Inferior parietal cortex (tissue), 1 donor: ENCODE measurements at regions not wholly inside any gene's neighbourhood (a gene's known extent, or its start where the extent isn't known, plus 50 kb on each side); places are given as distances from the start of the nearest gene placed in this dataset.

ENCODE experiments used
- DNase-seq: peaks from one replicate; pipeline ENCODE4 v3.0.0-alpha.2; 2016; ENCODE audit errors: extremely low spot score

- DNase-seq: no peak
These were observed 452.3 kb downstream of the ZSWIM6 start for GRCh38 chr5:61784341-61784740.

- no peak for DNase-seq
These were observed 456.5 kb downstream of the ZSWIM6 start for GRCh38 chr5:61788548-61788947.

- DNase-seq: no peak
These were observed 457.9 kb downstream of the ZSWIM6 start for GRCh38 chr5:61790007-61790406.

- no peak for DNase-seq
These were observed 458.6 kb downstream of the ZSWIM6 start for GRCh38 chr5:61790678-61791077.

GRCh38 chr5:61796773-61797172 lies 464.7 kb downstream of the ZSWIM6 start:
- no peak for DNase-seq

GRCh38 chr5:61800450-61800849 lies 468.4 kb downstream of the ZSWIM6 start:
- no peak for DNase-seq

GRCh38 chr5:61801174-61801573 lies 469.1 kb downstream of the ZSWIM6 start:
- DNase-seq: no peak

GRCh38 chr5:61802456-61802855 lies 470.4 kb downstream of the ZSWIM6 start:
- no peak for DNase-seq

GRCh38 chr5:61805101-61805500 lies 473.0 kb downstream of the ZSWIM6 start:
- DNase-seq: no peak

- DNase-seq: no peak
These were observed 474.5 kb downstream of the ZSWIM6 start for GRCh38 chr5:61806491-61807020.

- DNase-seq: no peak
These were observed 476.0 kb downstream of the ZSWIM6 start for GRCh38 chr5:61808091-61808490.

GRCh38 chr5:61808909-61809308 lies 476.9 kb downstream of the ZSWIM6 start:
- DNase-seq: no peak

- DNase-seq: no peak
These were observed 477.6 kb downstream of the ZSWIM6 start for GRCh38 chr5:61809651-61810050.

GRCh38 chr5:61811052-61811451 lies 479.0 kb downstream of the ZSWIM6 start:
- no peak for DNase-seq

GRCh38 chr5:61813361-61813760 lies 481.3 kb downstream of the ZSWIM6 start:
- DNase-seq: no peak

GRCh38 chr5:61815339-61815738 lies 483.3 kb downstream of the ZSWIM6 start:
- no peak for DNase-seq

GRCh38 chr5:61816146-61816545 lies 484.1 kb downstream of the ZSWIM6 start:
- DNase-seq: no peak

GRCh38 chr5:61816585-61817450 lies 484.8 kb downstream of the ZSWIM6 start:
- peak; percentile 4 for DNase-seq

- DNase-seq: peak; percentile 82
These were observed 485.6 kb downstream of the ZSWIM6 start for GRCh38 chr5:61817472-61818326.

GRCh38 chr5:61820836-61821235 lies 485.2 kb upstream of the KIF2A start:
- DNase-seq: no peak

GRCh38 chr5:61821561-61821960 lies 484.4 kb upstream of the KIF2A start:
- no peak for DNase-seq

GRCh38 chr5:61822584-61822983 lies 483.4 kb upstream of the KIF2A start:
- no peak for DNase-seq

- DNase-seq: no peak
These were observed 482.9 kb upstream of the KIF2A start for GRCh38 chr5:61823065-61823464.
